ENCODE measurements at regions not wholly inside any gene's neighbourhood (a gene's known extent, or its start where the extent isn't known, plus 50 kb on each side); places are given as distances from the start of the nearest gene placed in this dataset.

- Histone ChIP-seq H3K27me3 (ENCODE audit: control insufficient read depth, insufficient read depth, low read length) (no peaks in the 10 kb centered on the region), H3K27ac (ENCODE audit: insufficient read depth, low read length) (no peak overlapping the region), H3K79me2 (ENCODE audit: control insufficient read depth, insufficient read depth, low read length) (no peaks in the 10 kb centered on the region), H2AFZ (ENCODE audit: low read length) (no peak overlapping the region), H4K20me1 (ENCODE audit: control insufficient read depth, extremely low read depth, insufficient read depth, low read length) (no peaks in the 10 kb centered on the region), H3K4me2 (ENCODE audit: extremely low read depth, insufficient read depth, low read length) (no peak overlapping the region), H3K4me1 (ENCODE audit: control insufficient read depth, extremely low read depth, insufficient read depth, low read length) (no peaks in the 10 kb centered on the region), H3K9me3 (ENCODE audit: control insufficient read depth, insufficient read depth, low read depth, low read length) (no peaks in the 10 kb centered on the region), H3K9ac (ENCODE audit: insufficient read depth, low read length) (no peak overlapping the region), H3K4me3 (replicated peaks in 1 of 4; ENCODE audit: control extremely low read depth in 1 of 4, insufficient read depth in 1 of 4, low read depth in 3 of 4, low read length in 4 of 4) (no peak overlapping the region), H3K36me3 (ENCODE audit: control insufficient read depth, insufficient read depth, low read length) (no peaks in the 10 kb centered on the region)
- DNase-seq (ENCODE audit: low read depth in 2 of 2): peak in 1 of 2 donors; percentile 33
- TF ChIP-seq CTCF (conservative IDR thresholded peaks at IDR 0.05 in 1 of 2, IDR thresholded peaks at IDR 0.05 in 1 of 2; ENCODE audit: low read depth in 1 of 2, low read length in 2 of 2) (no peak), EZH2 (IDR thresholded peaks at IDR 0.05; ENCODE audit: low read length, missing control alignments) (no peak)
These were observed 258.2 kb upstream of the MAP3K1 start for GRCh38 chr5:56557198-56557597.

GRCh38 chr5:56552612-56553268, 262.6 kb upstream of the MAP3K1 start:
- H3K27ac ChIP-seq (ENCODE audit: insufficient read depth, low read length): no peak overlapping the region
- no peaks in the 10 kb centered on the region for H3K4me1 ChIP-seq (ENCODE audit: control insufficient read depth, extremely low read depth, insufficient read depth, low read length)
- no peaks in the 10 kb centered on the region for H3K36me3 ChIP-seq (ENCODE audit: control insufficient read depth, insufficient read depth, low read length)
- no peaks in the 10 kb centered on the region for H3K79me2 ChIP-seq (ENCODE audit: control insufficient read depth, insufficient read depth, low read length)
- no peaks in the 10 kb centered on the region for H3K9me3 ChIP-seq (ENCODE audit: control insufficient read depth, insufficient read depth, low read depth, low read length)
- H3K27me3 ChIP-seq (ENCODE audit: control insufficient read depth, insufficient read depth, low read length): no peaks in the 10 kb centered on the region
- no peak overlapping the region for H3K4me2 ChIP-seq (ENCODE audit: extremely low read depth, insufficient read depth, low read length)
- no peak overlapping the region for H2AFZ ChIP-seq (ENCODE audit: low read length)
- H3K9ac ChIP-seq (ENCODE audit: insufficient read depth, low read length): no peak overlapping the region
- no peaks in the 10 kb centered on the region for H4K20me1 ChIP-seq (ENCODE audit: control insufficient read depth, extremely low read depth, insufficient read depth, low read length)
- DNase-seq (ENCODE audit: low read depth in 2 of 2): peak in 1 of 2 donors; percentile 59
- TF ChIP-seq EZH2 (IDR thresholded peaks at IDR 0.05; ENCODE audit: low read length, missing control alignments): no peak
- no peak for TF ChIP-seq CTCF (conservative IDR thresholded peaks at IDR 0.05 in 1 of 2, IDR thresholded peaks at IDR 0.05 in 1 of 2; ENCODE audit: low read depth in 1 of 2, low read length in 2 of 2)
- no peak overlapping the region for H3K4me3 ChIP-seq (replicated peaks in 1 of 4; ENCODE audit: control extremely low read depth in 1 of 4, insufficient read depth in 1 of 4, low read depth in 3 of 4, low read length in 4 of 4)

- TF ChIP-seq CTCF (conservative IDR thresholded peaks at IDR 0.05 in 1 of 2, IDR thresholded peaks at IDR 0.05 in 1 of 2; ENCODE audit: low read depth in 1 of 2, low read length in 2 of 2): no peak
- TF ChIP-seq EZH2 (IDR thresholded peaks at IDR 0.05; ENCODE audit: low read length, missing control alignments): no peak
- no peaks in the 10 kb centered on the region for H4K20me1 ChIP-seq (ENCODE audit: control insufficient read depth, extremely low read depth, insufficient read depth, low read length)
- H3K4me2 ChIP-seq (ENCODE audit: extremely low read depth, insufficient read depth, low read length): no peak overlapping the region
- no peaks in the 10 kb centered on the region for H3K4me1 ChIP-seq (ENCODE audit: control insufficient read depth, extremely low read depth, insufficient read depth, low read length)
- no peak overlapping the region for H3K9ac ChIP-seq (ENCODE audit: insufficient read depth, low read length)
- no peaks in the 10 kb centered on the region for H3K36me3 ChIP-seq (ENCODE audit: control insufficient read depth, insufficient read depth, low read length)
- H3K27me3 ChIP-seq (ENCODE audit: control insufficient read depth, insufficient read depth, low read length): no peaks in the 10 kb centered on the region
- no peak overlapping the region for H3K27ac ChIP-seq (ENCODE audit: insufficient read depth, low read length)
- H3K9me3 ChIP-seq (ENCODE audit: control insufficient read depth, insufficient read depth, low read depth, low read length): no peaks in the 10 kb centered on the region
- H2AFZ ChIP-seq (ENCODE audit: low read length): no peak overlapping the region
- no peaks in the 10 kb centered on the region for H3K79me2 ChIP-seq (ENCODE audit: control insufficient read depth, insufficient read depth, low read length)
- no peak overlapping the region for H3K4me3 ChIP-seq (replicated peaks in 1 of 4; ENCODE audit: control extremely low read depth in 1 of 4, insufficient read depth in 1 of 4, low read depth in 3 of 4, low read length in 4 of 4)
- DNase-seq (ENCODE audit: low read depth in 2 of 2): no peak
These were observed 265.1 kb upstream of the MAP3K1 start for GRCh38 chr5:56550227-56550626.

All from fibroblast of lung (primary cell).